GM23338 (cell line): ENCODE measurements at regions not wholly inside any gene's neighbourhood (a gene's known extent, or its start where the extent isn't known, plus 50 kb on each side); places are given as distances from the start of the nearest gene placed in this dataset.
"Not testable (repeated sequence)": the region's sequence is repeated elsewhere in the genome, so short reads cannot be mapped to it uniquely, and the experiment has no call there.

Experiments
- CREB1 ChIP-seq: fragments of 250-450 bp; sonication (Bioruptor Pico); IDR thresholded peaks from 2 replicates; pipeline ENCODE4 v1.5.0; 2020; ENCODE audit warnings: low read depth, mild to moderate bottlenecking, moderate library complexity
- CTCF ChIP-seq, 2 experiments: fragments of 200-600 bp in 1 of 2; sonication (generic) in 1 of 2; conservative IDR thresholded peaks; 2 replicates each; pipeline versions ENCODE4 v1.5.1 to v1.6.1; 2016 to 2017; ENCODE audit warnings: antibody characterized with exemption in 2 of 2, low read depth in 2 of 2, mild to moderate bottlenecking in 2 of 2, moderate library complexity in 1 of 2
- EZH2 ChIP-seq: fragments of 200-600 bp; sonication (generic); IDR thresholded peaks from one replicate; pipeline ENCODE4 v1.8.0; 2017; ENCODE audit warnings: antibody characterized with exemption, mild to moderate bottlenecking, low read depth; ENCODE audit not compliant: unreplicated experiment
- JUNB ChIP-seq: IDR thresholded peaks from one replicate; pipeline ENCODE4 v1.6.1; 2016; ENCODE audit warnings: antibody characterized with exemption; ENCODE audit not compliant: unreplicated experiment
- NANOG ChIP-seq: IDR thresholded peaks from 2 replicates; pipeline ENCODE4 v1.6.1; 2016; ENCODE audit warnings: antibody characterized with exemption, borderline replicate concordance
- POLR2AphosphoS5 ChIP-seq: IDR thresholded peaks from 2 replicates; pipeline ENCODE4 v1.6.1; 2016; ENCODE audit warnings: antibody characterized with exemption, low read depth

GRCh38 chr2:78172157-78172556 lies 650.0 kb upstream of the LRRTM4 start:
- not testable (repeated sequence) for TF ChIP-seq CTCF (conservative IDR thresholded peaks at IDR 0.05; ENCODE audit: low read depth in 2 of 2); EZH2; NANOG; POLR2AphosphoS5; JUNB; CREB1 (CRISPR knock-in tag)
